GM23248 (cell line): ENCODE measurements at regions not wholly inside any gene's neighbourhood (a gene's known extent, or its start where the extent isn't known, plus 50 kb on each side); places are given as distances from the start of the nearest gene placed in this dataset.

Source experiments
- EZH2 ChIP-seq: fragments of 200-600 bp; sonication (generic); IDR thresholded peaks from 2 replicates; pipeline ENCODE4 v1.6.1; 2018; ENCODE audit warnings: antibody characterized with exemption, mild to moderate bottlenecking; ENCODE audit not compliant: insufficient read depth, poor library complexity, severe bottlenecking
- EZH2phosphoT487 ChIP-seq: fragments of 200-600 bp; sonication (generic); IDR thresholded peaks from 2 replicates; pipeline ENCODE4 v1.6.1; 2018; ENCODE audit warnings: antibody characterized with exemption, moderate library complexity, mild to moderate bottlenecking, low read depth; ENCODE audit not compliant: insufficient read depth

- no peak for TF ChIP-seq EZH2
- no peak for TF ChIP-seq EZH2phosphoT487
These were observed 147.1 kb upstream of the IFNG-AS1 start for GRCh38 chr12:67842124-67842523.
